Posterior cingulate gyrus (tissue), 11 donors: ENCODE measurements at regions not wholly inside any gene's neighbourhood (a gene's known extent, or its start where the extent isn't known, plus 50 kb on each side); places are given as distances from the start of the nearest gene placed in this dataset.

Experiments used
- DNase-seq, 10 donors: peaks; one replicate each; pipeline versions ENCODE4 v3.0.0 to v3.0.0-alpha.2; 2020 to 2021; ENCODE audit warnings: mixed read lengths in 3 of 10
- intact Hi-C: fragments of 100-400 bp; cut with DNase I; formaldehyde crosslinking; loops from one replicate; pipeline ENCODE4 v1.15.1; 2023

DNA sequence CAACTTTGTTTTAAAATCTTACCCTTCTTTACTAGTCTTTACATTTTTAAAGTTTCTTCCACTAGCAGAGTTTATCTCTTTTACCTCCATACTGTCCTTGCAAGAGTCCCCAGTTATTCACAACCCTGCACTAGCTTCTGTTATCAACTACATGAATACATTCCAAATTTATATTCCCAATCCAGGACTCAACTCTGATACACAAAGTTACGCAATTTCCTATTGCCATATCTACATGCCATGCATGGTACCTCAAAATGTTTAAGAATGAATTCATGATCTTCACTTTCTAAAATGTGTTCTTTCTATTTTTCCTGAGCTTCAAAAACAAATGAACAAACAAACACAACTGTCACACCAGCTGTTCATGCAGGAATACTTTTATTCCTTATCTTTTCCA, 668.7 kb downstream of the CDH18 start:
- DNase-seq: no peak
- intact Hi-C loops: no loop called here

DNA sequence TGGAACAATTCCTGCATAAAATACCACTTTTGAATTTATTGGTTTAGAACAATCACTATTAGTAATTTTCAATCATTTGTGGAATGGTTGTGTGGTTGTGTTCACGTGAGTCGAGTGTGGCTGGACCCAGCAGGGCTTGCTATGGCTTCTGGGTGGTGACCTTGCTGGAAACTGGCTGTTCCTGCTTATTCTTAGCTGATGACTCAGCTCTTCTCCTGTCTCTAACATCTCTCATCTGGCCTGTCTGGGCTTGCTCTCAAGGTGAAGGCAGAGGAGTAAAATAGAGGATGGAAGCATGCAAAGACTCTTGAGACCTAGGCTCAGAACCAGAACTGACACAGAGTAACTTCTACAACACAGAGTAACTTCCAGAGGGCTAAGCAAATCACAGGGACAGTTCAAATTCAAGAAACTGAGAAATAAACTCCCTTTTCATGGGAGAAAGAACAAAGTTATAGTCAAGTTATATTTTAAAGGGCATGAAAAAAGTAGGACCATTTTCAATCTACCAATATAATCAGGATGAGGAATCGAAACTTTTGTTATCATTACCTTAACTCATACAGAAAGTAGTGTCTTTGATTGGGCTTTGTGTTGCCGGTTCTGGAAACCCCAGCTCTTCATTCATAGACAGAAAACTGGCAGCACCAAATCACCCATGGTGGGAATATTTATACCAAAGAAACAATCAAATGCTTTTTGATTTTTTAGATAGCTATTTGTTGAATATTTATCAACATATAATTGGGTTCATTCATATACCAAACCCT, 665.1 kb downstream of the CDH18 start:
- DNase-seq: no peak
- intact Hi-C loops: no loop called here

DNA sequence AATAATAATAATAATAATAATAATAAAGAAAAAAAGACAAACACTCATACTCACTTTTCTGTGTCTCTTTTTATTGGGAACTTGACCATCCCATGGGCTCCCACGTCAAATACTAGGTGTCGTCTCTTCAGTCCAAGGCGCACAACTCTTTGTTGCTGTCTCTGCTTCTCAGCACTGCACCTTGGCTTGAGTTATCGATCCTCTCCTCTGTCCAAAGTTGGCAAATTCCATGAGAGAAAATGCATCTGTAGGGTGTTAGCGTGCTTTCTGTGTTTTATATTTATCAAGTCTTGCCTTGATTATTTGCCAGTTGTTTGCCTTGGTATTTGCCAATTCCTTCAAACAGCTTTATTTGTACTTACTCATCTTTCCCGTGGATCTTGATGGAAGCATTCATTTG, 653.7 kb downstream of the CDH18 start:
- no peak for DNase-seq
- intact Hi-C loops: no loop called here

DNA sequence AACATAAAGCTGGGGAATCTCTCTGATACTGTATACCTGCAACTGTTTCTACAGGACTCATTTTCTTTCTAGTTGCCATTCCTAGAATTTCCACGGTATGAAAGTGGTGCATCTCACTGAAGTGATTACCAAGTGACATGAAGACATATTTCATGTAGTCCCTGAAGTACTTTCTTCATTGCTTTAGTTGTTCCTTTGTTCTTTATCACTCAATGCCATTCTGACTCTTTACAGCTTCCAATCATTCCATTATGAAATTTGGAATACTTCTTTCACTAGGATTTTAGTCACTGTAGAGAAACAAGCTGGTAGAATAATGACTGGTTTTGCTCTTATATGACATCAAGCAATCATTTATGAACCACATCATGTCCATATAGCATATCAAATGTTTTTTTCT, 645.1 kb downstream of the CDH18 start:
- intact Hi-C loops: no loop called here
- no peak for DNase-seq

DNA sequence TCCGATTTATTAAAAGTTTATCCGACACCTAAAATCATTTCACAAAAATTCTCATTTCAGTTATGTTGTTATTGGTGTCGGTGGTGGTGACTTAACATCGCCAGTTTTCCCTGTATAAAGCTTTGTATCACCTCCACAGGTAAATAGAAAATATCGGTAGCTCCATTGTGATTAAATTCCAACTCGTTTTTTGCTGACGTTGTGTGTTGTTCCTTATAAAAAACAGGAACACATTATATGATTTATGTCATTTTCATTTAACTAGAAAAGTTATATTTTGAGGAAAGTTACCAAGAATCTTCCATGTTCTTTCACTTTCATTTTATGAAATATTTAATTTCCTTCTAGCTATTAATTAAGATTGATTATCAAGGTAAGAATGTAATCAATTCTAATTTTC, 635.9 kb downstream of the CDH18 start:
- DNase-seq: no peak

DNA sequence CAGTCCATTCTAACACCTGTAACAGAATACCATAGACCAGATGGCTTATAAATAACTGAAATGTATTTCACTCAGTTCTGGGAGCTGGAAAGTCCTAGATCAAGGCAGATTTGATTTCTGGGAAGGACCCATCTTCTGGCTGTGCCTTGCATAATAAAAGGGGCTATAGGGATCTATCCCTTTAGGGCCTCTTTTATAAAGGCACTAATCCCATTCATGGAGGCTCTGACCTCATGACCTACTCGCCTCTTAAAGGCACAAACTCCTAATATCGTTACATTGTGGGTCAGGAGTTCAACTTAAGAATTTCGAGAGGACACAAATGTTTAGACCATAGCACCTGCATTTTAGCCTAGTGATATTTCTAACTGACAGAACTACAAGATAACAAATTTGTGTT, 619.0 kb downstream of the CDH18 start:
- intact Hi-C loops: no loop called here
- DNase-seq: no peak

More for the DNA sequence above, 635.9 kb downstream of the CDH18 start:
- intact Hi-C loops: no loop called here

- intact Hi-C loops: no loop called here
- no peak for DNase-seq
These were observed 618.4 kb downstream of the CDH18 start for GRCh38 chr5:19369561-19369960.

GRCh38 chr5:19370655-19371386, 617.2 kb downstream of the CDH18 start:
- DNase-seq: no peak
- intact Hi-C loops: no loop called here

GRCh38 chr5:19388391-19388790, 599.6 kb downstream of the CDH18 start:
- no peak for DNase-seq
- intact Hi-C loops: no loop called here

DNA sequence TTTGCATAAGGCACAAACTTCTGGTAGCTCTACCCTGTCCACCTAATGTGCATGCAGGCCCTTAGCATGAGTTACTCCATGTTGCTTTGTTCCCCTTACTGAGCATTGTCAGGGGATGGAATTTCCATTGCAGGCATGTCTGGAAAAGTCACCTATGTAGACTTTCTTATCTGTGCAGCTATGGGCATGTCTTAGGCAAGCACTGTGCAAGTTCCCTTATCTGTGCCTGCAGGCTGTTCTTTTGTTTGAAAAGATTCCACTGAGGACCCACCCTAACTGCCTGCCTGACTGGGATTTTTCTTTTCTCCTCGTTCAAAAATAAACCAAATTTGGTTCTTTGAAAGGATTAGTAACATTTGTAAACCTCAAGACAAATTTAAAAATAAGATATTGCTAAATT, 587.0 kb downstream of the CDH18 start:
- intact Hi-C loops: no loop called here
- DNase-seq: no peak

DNA sequence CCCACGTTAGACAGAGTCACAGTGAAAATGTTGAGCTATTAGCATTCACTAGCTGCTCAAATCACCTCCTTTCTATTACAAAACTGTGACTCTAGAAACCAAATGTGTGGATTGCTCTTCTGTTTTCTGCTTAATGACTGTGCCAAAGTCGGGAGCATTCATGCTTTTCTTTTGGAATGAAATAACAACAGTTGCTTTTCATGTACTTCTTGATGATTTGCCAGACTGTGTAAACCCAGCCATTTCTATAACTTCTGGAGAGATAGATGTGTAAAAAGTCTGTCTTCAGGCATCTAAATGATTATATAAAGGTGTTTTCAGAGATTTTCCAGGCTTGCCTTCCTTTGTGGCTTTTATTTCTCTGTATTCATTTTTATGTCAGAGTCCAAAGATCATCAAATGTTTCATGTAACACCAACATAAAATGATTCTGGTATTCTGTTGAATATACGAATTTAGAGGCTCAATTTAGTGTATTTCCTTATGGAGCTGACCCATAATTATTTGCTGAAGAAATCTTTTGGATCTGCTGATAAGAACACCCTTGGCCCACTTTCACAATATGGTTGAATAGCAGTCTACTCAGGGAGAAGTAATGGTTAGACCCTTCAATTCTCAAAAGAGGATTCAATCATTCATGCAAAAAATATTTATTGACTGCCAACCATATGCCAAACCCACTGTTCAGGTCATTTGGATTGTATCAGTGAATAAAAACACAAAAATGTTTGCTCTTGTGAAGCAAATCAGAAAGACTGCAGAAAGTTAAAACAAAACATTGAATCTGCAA, 581.2 kb downstream of the CDH18 start:
- no peak for DNase-seq
- intact Hi-C loops: no loop called here

DNA sequence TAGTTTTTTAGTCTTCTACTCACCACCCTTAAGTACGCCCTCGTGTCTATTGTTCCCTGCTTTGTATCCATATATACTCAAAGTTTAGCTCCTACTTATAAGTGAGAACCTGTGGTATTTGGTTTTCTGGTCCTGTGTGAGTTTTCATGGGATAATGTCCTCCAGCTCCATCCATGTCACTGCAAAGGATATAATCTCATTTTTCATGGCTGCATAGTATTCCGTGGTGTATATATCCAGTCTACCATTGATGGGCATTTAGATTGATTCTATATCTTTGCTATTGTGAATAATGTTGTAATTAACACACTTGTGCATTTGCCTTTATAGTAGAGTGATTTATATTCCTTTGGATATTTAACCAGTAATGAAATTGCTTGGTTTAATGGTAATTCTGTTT, 579.9 kb downstream of the CDH18 start:
- intact Hi-C loops: no loop called here
- no peak for DNase-seq

- intact Hi-C loops: no loop called here
- DNase-seq: no peak
These were observed 576.1 kb downstream of the CDH18 start for GRCh38 chr5:19411936-19412335.
